ENCODE measurements at regions not wholly inside any gene's neighbourhood (a gene's known extent, or its start where the extent isn't known, plus 50 kb on each side); places are given as distances from the start of the nearest gene placed in this dataset.
"Not testable (repeated sequence)": the region's sequence is repeated elsewhere in the genome, so short reads cannot be mapped to it uniquely, and the experiment has no call there.

GRCh38 chr3:40645883-40646282, 121.1 kb downstream of the ZNF621 start:
- DNase-seq = no peak

- DNase-seq = no peak
Observed at GRCh38 chr3:40649346-40649745, 124.6 kb downstream of the ZNF621 start.

- DNase-seq = no peak
Observed at GRCh38 chr3:40652072-40652471, 127.3 kb downstream of the ZNF621 start.

- DNase-seq = no peak
Observed at GRCh38 chr3:40653001-40653400, 128.2 kb downstream of the ZNF621 start.

GRCh38 chr3:40653878-40654277, 129.1 kb downstream of the ZNF621 start:
- DNase-seq = no peak

- DNase-seq = no peak
Observed at GRCh38 chr3:40655551-40655950, 130.8 kb downstream of the ZNF621 start.

- no peak for DNase-seq
Observed at GRCh38 chr3:40657623-40658022, 132.9 kb downstream of the ZNF621 start.

- no peak for DNase-seq
Observed at GRCh38 chr3:40658305-40658704, 133.5 kb downstream of the ZNF621 start.

- DNase-seq = no peak
Observed at GRCh38 chr3:40660554-40660953, 135.8 kb downstream of the ZNF621 start.

GRCh38 chr3:40661284-40661683, 136.5 kb downstream of the ZNF621 start:
- no peak for DNase-seq

- DNase-seq = no peak
Observed at GRCh38 chr3:40663280-40663679, 138.5 kb downstream of the ZNF621 start.

- DNase-seq = no peak
Observed at GRCh38 chr3:40669176-40669575, 144.4 kb downstream of the ZNF621 start.

- no peak for DNase-seq
Observed at GRCh38 chr3:40672861-40673260, 148.1 kb downstream of the ZNF621 start.

GRCh38 chr3:40677321-40677720, 152.6 kb downstream of the ZNF621 start:
- no peak for DNase-seq

- no peak for DNase-seq
Observed at GRCh38 chr3:40677749-40678148, 153.0 kb downstream of the ZNF621 start.

- no peak for DNase-seq
Observed at GRCh38 chr3:40679290-40679689, 154.5 kb downstream of the ZNF621 start.

GRCh38 chr3:40680685-40681657, 156.2 kb downstream of the ZNF621 start:
- DNase-seq = no peak

- no peak for DNase-seq
Observed at GRCh38 chr3:40681658-40682055, 156.9 kb downstream of the ZNF621 start.

- DNase-seq = no peak
Observed at GRCh38 chr3:40689837-40690236, 165.1 kb downstream of the ZNF621 start.

GRCh38 chr3:40690749-40691451, 166.1 kb downstream of the ZNF621 start:
- no peak for DNase-seq

GRCh38 chr3:40691452-40691861, 166.7 kb downstream of the ZNF621 start:
- DNase-seq = no peak

GRCh38 chr3:40695848-40696247, 171.1 kb downstream of the ZNF621 start:
- no peak for DNase-seq

- not testable (repeated sequence) for DNase-seq
Observed at GRCh38 chr3:40698611-40699010, 173.9 kb downstream of the ZNF621 start.

Measured in occipital lobe (tissue), 1 donor.